ENCODE measurements at regions not wholly inside any gene's neighbourhood (a gene's known extent, or its start where the extent isn't known, plus 50 kb on each side); places are given as distances from the start of the nearest gene placed in this dataset.
A peak's percentile ranks its signal among the peaks of the same experiment; 100 is the strongest.

GRCh38 chr17:27222515-27222914, 71.4 kb upstream of the WSB1 start:
- no peak for TF ChIP-seq POLR2A (IDR thresholded peaks at IDR 0.05)
- no peak for TF ChIP-seq CTCF (IDR thresholded peaks at IDR 0.05)
- H3K4me1 ChIP-seq: peaks cover 0 to 9% (median 0%) of the 10 kb centered on the region in 4 donors
- no peak for DNase-seq
- no peak overlapping the region for H3K27ac ChIP-seq
- no peaks in the 10 kb centered on the region for H3K36me3 ChIP-seq
- H3K27me3 ChIP-seq: no peaks in the 10 kb centered on the region
- H3K4me3 ChIP-seq: no peak overlapping the region
- H3K9me3 ChIP-seq: no peaks in the 10 kb centered on the region

DNA sequence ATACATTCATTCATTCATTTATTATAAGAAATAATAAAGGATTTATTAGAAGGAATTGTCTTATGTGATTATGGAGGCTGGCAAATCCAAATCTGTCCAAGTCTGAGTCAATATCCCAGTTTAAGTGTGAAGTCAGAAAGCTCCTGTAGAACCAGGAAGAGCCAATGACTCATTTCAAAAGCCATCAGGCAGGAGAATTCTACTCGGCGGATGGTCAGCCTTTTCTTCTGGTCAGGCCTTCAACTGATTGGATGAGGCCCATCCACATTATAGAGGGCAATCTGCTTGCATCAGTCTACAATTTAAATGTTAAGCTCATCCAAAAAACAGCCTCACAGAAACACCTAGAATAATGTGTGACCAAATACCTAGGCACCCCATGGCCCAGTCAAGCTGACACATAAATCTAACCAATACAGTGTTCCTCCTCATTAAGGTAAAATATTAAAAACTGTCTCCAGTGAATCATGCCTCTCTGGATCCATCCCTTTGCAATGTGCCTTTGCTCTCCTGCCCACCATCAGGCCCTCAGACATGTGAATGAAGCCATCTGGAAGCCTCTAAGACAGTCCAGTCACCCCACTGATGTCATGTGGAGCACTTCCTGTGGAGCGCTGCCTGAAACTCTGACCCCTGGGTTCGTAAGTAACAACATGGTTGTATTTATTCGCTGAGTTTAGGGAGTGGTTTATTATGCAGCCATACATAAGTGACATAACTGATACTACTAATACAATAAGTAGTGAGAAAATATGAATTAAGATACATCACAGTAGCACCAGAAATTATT, 69.2 kb upstream of the WSB1 start:
- Histone ChIP-seq H3K4me1 (no peaks in the 10 kb centered on the region), H3K36me3 (no peaks in the 10 kb centered on the region), H3K27ac (no peak overlapping the region), H3K4me3 (no peak overlapping the region), H3K9me3 (no peaks in the 10 kb centered on the region), H3K27me3 (no peaks in the 10 kb centered on the region)
- peak in 1 of 3 donors; percentile 51 for DNase-seq
- TF ChIP-seq POLR2A (IDR thresholded peaks at IDR 0.05) (no peak), CTCF (IDR thresholded peaks at IDR 0.05) (no peak)

- Histone ChIP-seq H3K9me3 (no peaks in the 10 kb centered on the region), H3K27ac (no peak overlapping the region), H3K4me1 (no peaks in the 10 kb centered on the region), H3K36me3 (no peaks in the 10 kb centered on the region), H3K4me3 (no peak overlapping the region), H3K27me3 (no peaks in the 10 kb centered on the region)
- no peak for TF ChIP-seq POLR2A (IDR thresholded peaks at IDR 0.05)
- peak in 1 of 3 donors; percentile 74 for DNase-seq
These were observed 67.2 kb upstream of the WSB1 start for GRCh38 chr17:27226611-27227230.

GRCh38 chr17:27230996-27231395, 62.9 kb upstream of the WSB1 start:
- no peak overlapping the region for H3K4me3 ChIP-seq
- TF ChIP-seq CTCF (IDR thresholded peaks at IDR 0.05): no peak
- no peak for TF ChIP-seq POLR2A (IDR thresholded peaks at IDR 0.05)
- H3K9me3 ChIP-seq: no peaks in the 10 kb centered on the region
- H3K4me1 ChIP-seq: no peaks in the 10 kb centered on the region
- no peaks in the 10 kb centered on the region for H3K36me3 ChIP-seq
- DNase-seq: peak in 1 of 3 donors; percentile 36
- H3K27me3 ChIP-seq: no peaks in the 10 kb centered on the region
- no peak overlapping the region for H3K27ac ChIP-seq

- H3K36me3 ChIP-seq: no peaks in the 10 kb centered on the region
- H3K27ac ChIP-seq: no peak overlapping the region
- DNase-seq: no peak
- no peaks in the 10 kb centered on the region for H3K4me1 ChIP-seq
- no peak for TF ChIP-seq CTCF (IDR thresholded peaks at IDR 0.05)
- no peak for TF ChIP-seq POLR2A (IDR thresholded peaks at IDR 0.05)
- no peaks in the 10 kb centered on the region for H3K9me3 ChIP-seq
- no peak overlapping the region for H3K4me3 ChIP-seq
- H3K27me3 ChIP-seq: no peaks in the 10 kb centered on the region
These were observed 61.6 kb upstream of the WSB1 start for GRCh38 chr17:27232328-27232727.

DNA sequence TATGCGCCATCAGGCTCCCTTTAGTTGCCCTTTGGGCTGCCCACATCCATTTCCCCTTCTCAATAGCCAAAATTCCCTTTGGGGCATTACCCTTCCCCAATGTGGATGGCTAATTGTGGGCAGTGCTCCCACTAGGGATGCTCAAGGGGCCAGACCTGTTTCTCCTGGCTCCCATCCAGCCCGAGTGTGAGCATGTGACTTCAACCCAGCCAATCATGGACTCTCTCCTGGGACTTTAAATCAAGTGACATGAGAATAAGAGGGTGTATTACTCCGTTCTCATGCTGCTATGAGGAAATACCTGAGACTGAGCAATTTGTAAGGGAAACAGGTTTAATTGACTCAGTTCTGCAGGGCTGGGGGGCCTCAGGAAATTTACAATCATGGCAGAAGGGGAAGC, 60.9 kb upstream of the WSB1 start:
- no peaks in the 10 kb centered on the region for H3K36me3 ChIP-seq
- H3K27me3 ChIP-seq: no peaks in the 10 kb centered on the region
- no peaks in the 10 kb centered on the region for H3K9me3 ChIP-seq
- DNase-seq: peak in 1 of 3 donors; percentile 34
- no peaks in the 10 kb centered on the region for H3K4me1 ChIP-seq
- no peak overlapping the region for H3K27ac ChIP-seq
- no peak for TF ChIP-seq POLR2A (IDR thresholded peaks at IDR 0.05)
- TF ChIP-seq CTCF (IDR thresholded peaks at IDR 0.05): no peak
- no peak overlapping the region for H3K4me3 ChIP-seq

Data from Peyer's patch (tissue), 4 donors.